Stomach (tissue), 4 donors: ENCODE measurements at regions not wholly inside any gene's neighbourhood (a gene's known extent, or its start where the extent isn't known, plus 50 kb on each side); places are given as distances from the start of the nearest gene placed in this dataset.

Experiments
- EP300 ChIP-seq: sonication (generic); formaldehyde crosslinking; IDR thresholded peaks from one replicate; pipeline ENCODE4 v1.6.1; 2017; ENCODE audit warnings: antibody characterized with exemption
- POLR2A ChIP-seq, 4 donors: fragments of 450-650 bp; IDR thresholded peaks; one replicate each; pipeline ENCODE4 v1.6.1; 2016; ENCODE audit warnings: antibody characterized with exemption in 4 of 4, control low read depth in 2 of 4, mild to moderate bottlenecking in 1 of 4, moderate library complexity in 1 of 4
- POLR2AphosphoS5 ChIP-seq, 3 donors: sonication (generic); formaldehyde crosslinking; IDR thresholded peaks; one replicate each; pipeline ENCODE4 v1.6.1; 2016; ENCODE audit warnings: antibody characterized with exemption in 3 of 3
- TF ChIP-seq, protein P1 (sequence below), 7 experiments: fragments of 450-650 bp in 4 of 7; fragments of 200-600 bp in 3 of 7; sonication (generic) in 3 of 7; IDR thresholded peaks; one replicate each; pipeline ENCODE4 v1.5.1; 2016 to 2019; ENCODE audit warnings: antibody characterized with exemption in 7 of 7, control low read depth in 2 of 7, mild to moderate bottlenecking in 1 of 7

- TF ChIP-seq, protein P1, sequence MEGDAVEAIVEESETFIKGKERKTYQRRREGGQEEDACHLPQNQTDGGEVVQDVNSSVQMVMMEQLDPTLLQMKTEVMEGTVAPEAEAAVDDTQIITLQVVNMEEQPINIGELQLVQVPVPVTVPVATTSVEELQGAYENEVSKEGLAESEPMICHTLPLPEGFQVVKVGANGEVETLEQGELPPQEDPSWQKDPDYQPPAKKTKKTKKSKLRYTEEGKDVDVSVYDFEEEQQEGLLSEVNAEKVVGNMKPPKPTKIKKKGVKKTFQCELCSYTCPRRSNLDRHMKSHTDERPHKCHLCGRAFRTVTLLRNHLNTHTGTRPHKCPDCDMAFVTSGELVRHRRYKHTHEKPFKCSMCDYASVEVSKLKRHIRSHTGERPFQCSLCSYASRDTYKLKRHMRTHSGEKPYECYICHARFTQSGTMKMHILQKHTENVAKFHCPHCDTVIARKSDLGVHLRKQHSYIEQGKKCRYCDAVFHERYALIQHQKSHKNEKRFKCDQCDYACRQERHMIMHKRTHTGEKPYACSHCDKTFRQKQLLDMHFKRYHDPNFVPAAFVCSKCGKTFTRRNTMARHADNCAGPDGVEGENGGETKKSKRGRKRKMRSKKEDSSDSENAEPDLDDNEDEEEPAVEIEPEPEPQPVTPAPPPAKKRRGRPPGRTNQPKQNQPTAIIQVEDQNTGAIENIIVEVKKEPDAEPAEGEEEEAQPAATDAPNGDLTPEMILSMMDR (IDR thresholded peaks at IDR 0.05), result no peak
- TF ChIP-seq POLR2A (IDR thresholded peaks at IDR 0.05), result no peak
- TF ChIP-seq POLR2AphosphoS5 (IDR thresholded peaks at IDR 0.05), result no peak
- TF ChIP-seq EP300, result no peak
Observed at GRCh38 chr6:27601668-27602254, 128.9 kb upstream of the ZNF184 start.
